Astrocyte of the spinal cord (primary cell): ENCODE measurements at regions not wholly inside any gene's neighbourhood (a gene's known extent, or its start where the extent isn't known, plus 50 kb on each side); places are given as distances from the start of the nearest gene placed in this dataset.
A peak's percentile ranks its signal among the peaks of the same experiment; 100 is the strongest.
"Not testable (repeated sequence)": the region's sequence is repeated elsewhere in the genome, so short reads cannot be mapped to it uniquely, and the experiment has no call there.

Experiments
- DNase-seq: peaks from one replicate; pipeline ENCODE4 v3.0.0; 2011; ENCODE audit warnings: low read depth, low spot score
- H3K4me3 ChIP-seq: 2 replicates; pipeline ENCODE4 v1.5.1; 2011; ENCODE audit warnings: low read depth, mild to moderate bottlenecking, low read length, moderate library complexity
- in situ Hi-C: cut with HindIII; loops from 2 replicates; pipeline ENCODE4 v1.10.0; 2017; ENCODE audit warnings: low sequenced_read_pairs
- TF ChIP-seq, protein P1 (sequence below): IDR thresholded peaks from 2 replicates; pipeline ENCODE4 v1.5.1; 2012; ENCODE audit warnings: low read depth, mild to moderate bottlenecking, low read length, inconsistent platforms

DNA sequence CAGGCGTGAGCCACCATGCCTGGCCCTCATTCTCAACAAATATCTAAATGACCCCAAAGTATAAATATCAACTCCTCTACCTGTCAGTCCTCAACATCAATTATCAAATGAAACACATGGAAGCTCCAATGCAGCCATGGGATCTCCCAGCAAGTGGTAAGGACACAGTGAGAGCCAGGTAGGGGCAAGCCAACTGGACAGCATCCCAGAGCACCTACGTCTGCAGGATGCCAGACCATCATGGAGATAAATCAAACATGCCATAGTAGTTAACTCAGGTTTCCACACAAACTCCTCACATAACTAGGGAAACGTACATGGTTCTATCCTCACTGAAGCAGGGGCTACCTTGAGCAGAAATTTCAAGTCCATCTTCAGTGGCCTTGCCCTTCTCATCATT lies 159.9 kb upstream of the MED14 start:
- TF ChIP-seq, protein P1, sequence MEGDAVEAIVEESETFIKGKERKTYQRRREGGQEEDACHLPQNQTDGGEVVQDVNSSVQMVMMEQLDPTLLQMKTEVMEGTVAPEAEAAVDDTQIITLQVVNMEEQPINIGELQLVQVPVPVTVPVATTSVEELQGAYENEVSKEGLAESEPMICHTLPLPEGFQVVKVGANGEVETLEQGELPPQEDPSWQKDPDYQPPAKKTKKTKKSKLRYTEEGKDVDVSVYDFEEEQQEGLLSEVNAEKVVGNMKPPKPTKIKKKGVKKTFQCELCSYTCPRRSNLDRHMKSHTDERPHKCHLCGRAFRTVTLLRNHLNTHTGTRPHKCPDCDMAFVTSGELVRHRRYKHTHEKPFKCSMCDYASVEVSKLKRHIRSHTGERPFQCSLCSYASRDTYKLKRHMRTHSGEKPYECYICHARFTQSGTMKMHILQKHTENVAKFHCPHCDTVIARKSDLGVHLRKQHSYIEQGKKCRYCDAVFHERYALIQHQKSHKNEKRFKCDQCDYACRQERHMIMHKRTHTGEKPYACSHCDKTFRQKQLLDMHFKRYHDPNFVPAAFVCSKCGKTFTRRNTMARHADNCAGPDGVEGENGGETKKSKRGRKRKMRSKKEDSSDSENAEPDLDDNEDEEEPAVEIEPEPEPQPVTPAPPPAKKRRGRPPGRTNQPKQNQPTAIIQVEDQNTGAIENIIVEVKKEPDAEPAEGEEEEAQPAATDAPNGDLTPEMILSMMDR = no peak
- in situ Hi-C loops = no loop called here

DNA sequence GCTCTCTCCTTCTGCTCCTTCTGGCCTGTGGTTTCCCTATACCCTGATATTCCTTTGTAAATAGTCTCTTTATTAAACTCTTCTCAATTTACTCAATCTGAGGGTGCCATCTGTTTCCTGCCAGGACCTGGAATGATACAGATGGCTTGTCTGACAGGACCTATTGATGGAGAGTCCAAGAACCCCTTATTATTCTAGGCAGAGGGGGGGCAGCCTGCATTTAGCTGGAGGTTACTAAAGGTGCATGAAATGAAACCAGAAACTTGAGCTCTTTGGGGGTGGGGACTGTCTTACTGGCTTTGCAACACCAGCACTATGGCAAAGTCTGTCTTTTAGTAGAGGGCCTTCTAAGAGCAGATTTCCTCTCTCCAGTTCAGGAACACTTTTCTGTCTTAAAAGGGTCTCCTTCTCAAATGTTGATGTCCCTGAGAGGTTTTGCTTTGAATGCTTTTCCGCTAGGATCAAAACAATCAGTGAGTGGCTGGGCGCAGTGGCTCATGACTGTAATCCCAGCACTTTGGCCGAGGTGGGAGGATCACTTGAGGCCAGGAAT lies 162.5 kb upstream of the MED14 start:
- TF ChIP-seq, protein P1 = no peak
- in situ Hi-C loops = no loop called here
- DNase-seq = no peak
- no peak overlapping the region for H3K4me3 ChIP-seq

More for the DNA sequence above, 159.9 kb upstream of the MED14 start:
- no peak overlapping the region for H3K4me3 ChIP-seq
- no peak for DNase-seq

DNA sequence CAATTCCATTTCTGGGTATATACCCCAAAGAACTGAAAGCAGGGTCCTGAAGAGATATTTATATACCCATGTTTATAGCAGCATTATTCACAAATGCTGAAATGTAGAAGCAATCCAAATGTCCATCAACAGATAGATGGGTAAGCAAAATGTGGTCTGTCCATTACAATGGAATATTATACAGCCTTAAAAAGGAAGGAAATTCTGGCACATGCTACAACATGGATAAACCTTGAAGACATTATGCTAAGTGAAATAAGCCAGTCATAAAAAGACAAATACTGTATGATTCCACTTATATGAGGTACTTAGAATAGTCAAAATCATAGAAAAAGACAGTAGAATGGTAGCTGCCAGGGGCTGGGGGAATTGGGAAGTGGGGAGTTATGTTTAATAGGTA lies 169.4 kb upstream of the MED14 start:
- in situ Hi-C loops, DNase-seq, H3K4me3 ChIP-seq: not testable (repeated sequence)

DNA sequence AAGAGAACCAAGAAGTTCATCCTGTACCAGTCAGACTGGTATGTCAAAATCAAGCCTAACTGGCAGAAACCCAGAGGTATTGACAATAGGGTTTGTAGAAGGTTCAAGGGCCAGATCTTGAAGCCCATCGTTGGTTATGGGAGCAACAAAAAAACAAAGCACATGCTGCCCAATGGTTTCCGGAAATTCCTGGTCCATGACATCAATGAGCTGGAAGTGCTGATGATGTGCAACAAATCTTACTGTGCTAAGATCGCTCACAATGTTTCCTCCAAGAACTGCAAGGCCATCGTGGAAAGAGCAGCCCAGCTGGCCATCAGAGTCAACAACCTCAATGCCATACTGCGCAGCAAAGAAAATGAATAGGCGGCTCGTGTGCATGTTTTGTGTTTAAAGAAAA lies 172.7 kb upstream of the MED14 start:
- TF ChIP-seq, protein P1 = no peak
- no peak overlapping the region for H3K4me3 ChIP-seq
- in situ Hi-C loops = no loop called here
- peak; percentile 32 for DNase-seq

DNA sequence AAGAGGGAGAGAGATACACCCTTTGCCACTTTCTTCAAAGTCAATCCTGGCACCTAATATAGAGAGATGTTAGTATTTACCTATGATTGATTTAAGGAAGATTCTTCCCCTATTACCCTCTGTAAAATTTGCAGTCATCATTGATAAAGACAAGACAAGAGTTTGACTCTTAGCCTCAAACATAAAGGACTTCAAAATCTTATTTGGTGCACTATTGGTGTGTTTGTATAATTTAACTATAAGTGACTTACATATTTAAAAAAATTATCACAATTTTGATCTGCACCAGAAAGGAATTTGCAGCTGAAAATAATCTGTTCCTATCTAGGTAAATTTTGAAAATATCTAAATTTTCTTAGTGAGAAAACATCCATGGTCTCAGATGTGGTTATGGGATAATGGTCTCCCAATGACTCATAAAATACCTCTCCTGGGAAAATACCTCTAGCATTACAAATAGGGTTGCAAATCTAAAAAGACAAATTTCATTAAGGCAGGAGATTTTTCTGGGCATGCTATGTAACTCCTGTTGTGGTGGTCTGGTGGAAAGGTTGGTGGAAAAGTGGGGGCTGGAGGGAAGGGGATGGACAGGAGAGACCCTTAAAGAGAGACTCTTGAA lies 173.6 kb upstream of the MED14 start:
- peak; percentile 80 for DNase-seq
- TF ChIP-seq, protein P1 = no peak
- no peak overlapping the region for H3K4me3 ChIP-seq
- in situ Hi-C loops = no loop called here

DNA sequence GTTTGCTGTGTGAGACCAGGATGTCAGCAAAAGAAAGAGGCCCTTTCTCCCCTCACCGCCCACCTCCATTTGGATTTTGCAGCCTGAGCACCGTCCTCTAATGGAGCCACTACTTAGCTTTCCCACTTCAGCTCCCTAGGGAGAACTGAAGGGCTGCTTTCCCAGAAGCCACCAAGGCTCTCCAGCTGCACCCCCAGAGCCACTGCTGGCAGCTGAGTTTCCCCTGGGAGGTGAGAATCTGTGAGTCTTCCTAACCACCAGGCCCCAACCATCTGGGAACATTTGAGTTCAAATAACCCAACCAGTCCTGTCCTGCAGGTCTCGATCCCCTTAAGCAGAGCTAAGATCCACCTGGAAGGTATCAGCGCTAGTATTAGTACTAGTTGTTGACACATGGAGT lies 173.1 kb upstream of the USP9X start:
- no peak for DNase-seq
- TF ChIP-seq, protein P1 = no peak
- in situ Hi-C loops = no loop called here

DNA sequence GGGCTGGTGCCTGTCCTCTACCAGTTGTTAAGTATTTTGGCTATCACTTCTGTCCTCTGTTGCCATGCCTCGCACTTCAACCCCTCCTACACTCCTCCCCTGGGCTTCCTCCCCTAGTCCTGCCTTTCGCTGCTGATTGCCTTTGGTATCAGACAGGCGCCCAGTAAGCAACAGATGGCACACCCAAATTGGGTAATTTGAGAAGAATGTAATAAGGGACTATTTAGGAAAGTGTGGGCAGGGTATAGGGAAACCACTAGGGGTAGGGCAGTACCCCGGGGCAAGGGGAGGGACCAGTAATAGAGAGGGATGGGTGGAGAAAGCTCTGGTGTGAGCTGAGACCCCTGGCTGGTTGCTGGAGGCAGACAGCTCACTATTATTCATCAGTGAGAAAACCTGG lies 172.7 kb upstream of the USP9X start:
- in situ Hi-C loops = no loop called here
- no peak for DNase-seq
- H3K4me3 ChIP-seq = no peak overlapping the region
- TF ChIP-seq, protein P1 = no peak

More for the DNA sequence above, 173.1 kb upstream of the USP9X start:
- no peak overlapping the region for H3K4me3 ChIP-seq
